Activated T-cell treated with anti-CD3 and anti-CD28 coated beads, Interleukin-2, amount 50 U/mL, for 4 hours (primary cell): ENCODE measurements at regions not wholly inside any gene's neighbourhood (a gene's known extent, or its start where the extent isn't known, plus 50 kb on each side); places are given as distances from the start of the nearest gene placed in this dataset.

Experiments
- ATAC-seq, 2 donors: fragments of 200-7000 bp; cut with Tn5 transposase; one replicate each; pipeline ENCODE4 v1.10.0; 2021
- DNase-seq: peaks from one replicate; pipeline ENCODE4 v3.0.0-alpha.2; 2020
- H3K27me3 Mint-ChIP-seq: one replicate; pipeline ENCODE4 v1.8.0; 2021; ENCODE audit warnings: low read depth, mixed read lengths
- H3K36me3 Mint-ChIP-seq: one replicate; pipeline ENCODE4 v1.8.0; 2022; ENCODE audit warnings: mixed read lengths; ENCODE audit not compliant: insufficient read depth
- H3K4me1 Mint-ChIP-seq: one replicate; pipeline ENCODE4 v1.8.0; 2021; ENCODE audit warnings: low read depth, mixed read lengths
- H3K4me3 Mint-ChIP-seq: one replicate; pipeline ENCODE4 v1.8.0; 2021; ENCODE audit warnings: mild to moderate bottlenecking, moderate library complexity, mixed read lengths
- H3K9me3 Mint-ChIP-seq: one replicate; pipeline ENCODE4 v1.8.0; 2021; ENCODE audit warnings: mixed read lengths

DNA sequence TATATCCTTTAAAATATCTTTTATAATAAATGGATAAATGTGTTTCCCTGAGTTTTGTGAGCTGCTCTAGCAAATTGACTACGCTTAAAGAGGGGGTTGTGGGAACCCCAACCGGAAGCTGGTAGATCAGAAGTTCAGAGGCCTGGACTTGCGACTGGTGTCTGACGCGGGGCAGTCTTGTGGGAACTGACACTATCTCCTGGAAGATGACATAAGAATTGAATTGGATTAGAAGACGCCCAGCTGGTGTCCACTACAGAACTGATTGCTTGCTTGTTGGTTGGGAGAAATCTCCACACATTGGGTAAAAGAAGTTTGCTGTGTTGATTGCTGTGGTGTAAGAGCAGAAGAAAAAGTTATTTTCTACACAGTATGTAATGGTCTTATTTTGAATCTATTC, 51.1 kb upstream of the AHR start:
- peaks cover under 1% of the 10 kb centered on the region for H3K9me3 Mint-ChIP-seq
- H3K27me3 Mint-ChIP-seq, result no peaks in the 10 kb centered on the region
- H3K36me3 Mint-ChIP-seq, result no peaks in the 10 kb centered on the region
- peaks cover 3% of the 10 kb centered on the region for H3K4me1 Mint-ChIP-seq
- no peak overlapping the region for H3K4me3 Mint-ChIP-seq
- ATAC-seq (no peak), DNase-seq (no peak)

DNA sequence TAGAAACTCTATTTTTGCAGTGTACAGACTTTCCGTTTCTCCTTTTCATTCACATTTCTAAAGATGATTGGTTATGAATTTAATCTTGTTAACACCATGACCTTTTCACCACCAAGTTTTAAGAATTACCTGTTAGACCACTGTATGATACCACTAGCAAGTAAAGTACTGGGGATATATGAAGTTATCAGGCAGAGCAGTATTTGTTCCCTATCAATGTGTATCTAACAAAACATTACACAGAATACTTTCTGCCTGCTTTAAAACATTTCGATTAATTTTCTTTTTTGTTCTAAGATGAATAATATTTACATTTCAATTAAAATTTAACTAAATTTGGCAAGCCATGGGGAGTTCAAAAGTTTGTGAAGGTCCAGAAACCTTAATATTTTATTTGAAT, 49.9 kb upstream of the AHR start:
- no peak overlapping the region for H3K4me3 Mint-ChIP-seq
- H3K36me3 Mint-ChIP-seq, result no peaks in the 10 kb centered on the region
- H3K27me3 Mint-ChIP-seq, result no peaks in the 10 kb centered on the region
- H3K9me3 Mint-ChIP-seq, result peaks cover 8% of the 10 kb centered on the region
- no peak for ATAC-seq
- peaks cover 3% of the 10 kb centered on the region for H3K4me1 Mint-ChIP-seq
- DNase-seq, result no peak
